HFFc6 (cell line): ENCODE measurements at regions not wholly inside any gene's neighbourhood (a gene's known extent, or its start where the extent isn't known, plus 50 kb on each side); places are given as distances from the start of the nearest gene placed in this dataset.
A peak's percentile ranks its signal among the peaks of the same experiment; 100 is the strongest.

Experiments used
- DNase-seq: peaks from one replicate; pipeline ENCODE4 v3.0.0-alpha.2; 2018
- H3K27ac Mint-ChIP-seq: 2 replicates; pipeline ENCODE4 v1.8.0; 2020; ENCODE audit warnings: mild to moderate bottlenecking, mixed read lengths
- H3K27me3 Mint-ChIP-seq: 2 replicates; pipeline ENCODE4 v1.8.0; 2021; ENCODE audit warnings: mild to moderate bottlenecking, moderate library complexity, mixed read lengths; ENCODE audit not compliant: insufficient read depth
- H3K36me3 Mint-ChIP-seq: 2 replicates; pipeline ENCODE4 v1.8.0; 2021; ENCODE audit warnings: low read depth, mixed read lengths
- H3K4me1 Mint-ChIP-seq: 2 replicates; pipeline ENCODE4 v1.8.0; 2020; ENCODE audit warnings: low read depth, mixed read lengths
- H3K4me3 Mint-ChIP-seq: 2 replicates; pipeline ENCODE4 v1.8.0; 2020; ENCODE audit warnings: mild to moderate bottlenecking, moderate library complexity, mixed read lengths
- H3K9me3 Mint-ChIP-seq: 2 replicates; pipeline ENCODE4 v1.8.0; 2020; ENCODE audit warnings: mild to moderate bottlenecking, mixed read lengths
- CTCF ChIP-seq: fragments of 200-600 bp; sonication (generic); IDR thresholded peaks from 2 replicates; pipeline ENCODE4 v1.5.0; 2021; ENCODE audit warnings: antibody characterized with exemption, mild to moderate bottlenecking

DNA sequence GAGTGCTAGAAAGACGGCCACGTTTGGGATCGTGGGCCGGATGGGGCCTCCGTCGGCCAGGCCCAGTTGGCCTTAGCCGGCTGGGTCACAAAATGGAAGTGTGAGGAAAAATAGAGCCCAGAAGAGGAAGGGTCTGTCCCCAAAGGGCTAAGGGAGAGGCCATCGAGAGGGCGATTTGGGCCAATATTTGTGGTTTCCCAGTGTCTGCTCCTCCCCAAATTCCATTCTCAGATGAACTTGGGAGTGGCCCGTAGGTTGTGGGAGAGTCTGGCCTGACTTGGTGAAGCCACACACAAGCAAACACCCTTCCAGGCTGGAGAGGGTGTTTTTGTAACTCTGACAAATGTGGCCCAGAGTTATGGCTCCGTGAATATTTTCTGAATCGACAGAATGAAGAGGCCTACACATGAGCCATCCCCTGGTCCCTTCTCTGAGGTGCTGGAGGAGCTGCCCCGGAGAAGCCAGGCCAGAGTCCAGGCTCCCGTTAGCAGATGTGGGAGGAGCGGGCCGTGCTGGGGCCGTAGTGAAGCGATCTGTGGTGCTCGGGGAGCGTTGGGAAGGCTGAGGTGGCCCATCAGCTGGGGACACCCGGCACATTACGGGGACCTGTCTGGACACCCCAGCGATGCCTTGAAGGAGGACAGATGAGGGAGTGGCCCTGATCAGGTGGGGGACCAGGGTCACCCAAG lies 73.5 kb upstream of the PPARA start:
- Mint-ChIP-seq H3K27me3 (peaks cover 35% of the 10 kb centered on the region), H3K4me1 (peaks cover 49% of the 10 kb centered on the region), H3K4me3 (peak overlapping the region; percentile 98), H3K9me3 (peaks cover 4% of the 10 kb centered on the region; the same call in 1 of the 2 replicates), H3K36me3 (peaks cover 74% of the 10 kb centered on the region), H3K27ac (peak overlapping the region; percentile 99)
- TF ChIP-seq CTCF = no peak
- peak; percentile 71 for DNase-seq

GRCh38 chr22:46077669-46078099 lies 72.6 kb upstream of the PPARA start:
- no peak for DNase-seq
- Mint-ChIP-seq H3K36me3 (peaks cover 80% of the 10 kb centered on the region), H3K27me3 (peaks cover 41% of the 10 kb centered on the region), H3K9me3 (peaks cover 2% of the 10 kb centered on the region; the same call in 1 of the 2 replicates), H3K4me1 (peaks cover 58% of the 10 kb centered on the region), H3K27ac (peak overlapping the region; percentile 99), H3K4me3 (peak overlapping the region; percentile 98)
- no peak for TF ChIP-seq CTCF

- Mint-ChIP-seq H3K27me3 (peaks cover 42% of the 10 kb centered on the region), H3K9me3 (no peaks in the 10 kb centered on the region), H3K4me1 (peaks cover 66% of the 10 kb centered on the region), H3K4me3 (peak overlapping the region; percentile 84), H3K36me3 (peaks cover 78% of the 10 kb centered on the region), H3K27ac (peak overlapping the region; percentile 99)
- TF ChIP-seq CTCF = no peak
- DNase-seq = no peak
Measured at GRCh38 chr22:46078241-46079092, 71.9 kb upstream of the PPARA start.

DNA sequence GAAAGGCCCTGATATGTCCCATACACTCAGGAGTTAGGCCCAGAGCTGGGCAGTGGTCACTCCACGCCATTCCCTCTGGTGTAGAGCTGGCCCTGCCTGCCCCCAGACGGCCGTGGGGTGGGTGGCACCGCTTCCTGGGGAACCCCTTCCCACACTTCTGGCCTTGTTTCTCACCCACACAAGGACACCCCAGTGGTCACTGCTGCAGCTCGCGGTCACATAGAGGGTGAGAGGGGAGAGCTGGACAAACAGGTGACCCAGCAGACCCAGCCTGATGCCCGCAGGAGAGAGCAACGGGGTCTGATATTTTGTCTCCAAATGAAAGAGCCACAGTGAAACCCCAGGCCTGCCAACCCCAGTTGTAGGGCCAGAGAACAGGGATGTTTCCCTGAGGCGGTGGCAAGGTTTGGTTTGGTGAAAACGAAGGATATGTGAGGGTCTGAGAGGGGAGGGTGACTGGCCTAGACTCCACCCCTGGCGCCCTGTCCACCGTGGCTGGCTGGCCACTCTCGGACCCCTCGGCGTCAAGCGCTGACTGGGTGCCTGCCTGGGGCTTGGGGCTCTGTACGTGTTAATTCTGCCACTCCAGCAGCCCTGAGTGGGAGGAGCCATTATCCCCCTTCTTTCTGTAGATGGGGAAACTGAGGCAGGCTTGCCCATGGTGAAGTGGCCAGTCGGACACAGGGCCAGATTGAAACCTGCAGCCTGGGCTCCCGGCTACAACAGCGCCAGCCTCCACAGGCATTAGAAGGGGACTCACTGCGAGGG lies 71.0 kb upstream of the PPARA start:
- Mint-ChIP-seq H3K36me3 (peaks cover 78% of the 10 kb centered on the region), H3K4me3 (peak overlapping the region; percentile 84)

More for the DNA sequence above, 71.0 kb upstream of the PPARA start:
- peaks cover 74% of the 10 kb centered on the region for H3K4me1 Mint-ChIP-seq
- peaks cover 36% of the 10 kb centered on the region for H3K27me3 Mint-ChIP-seq
- H3K27ac Mint-ChIP-seq = peak overlapping the region; percentile 99
- H3K9me3 Mint-ChIP-seq = no peaks in the 10 kb centered on the region
- no peak for TF ChIP-seq CTCF
- no peak for DNase-seq
